Lung microvascular endothelial cell (primary cell): ENCODE measurements at regions not wholly inside any gene's neighbourhood (a gene's known extent, or its start where the extent isn't known, plus 50 kb on each side); places are given as distances from the start of the nearest gene placed in this dataset.
"Not testable (repeated sequence)": the region's sequence is repeated elsewhere in the genome, so short reads cannot be mapped to it uniquely, and the experiment has no call there.

Source experiments
- DNase-seq, 2 donors: peaks; one replicate each; pipeline versions ENCODE4 v3.0.0 to v3.0.0-alpha.2; 2010; ENCODE audit warnings: low read depth in 2 of 2

DNA sequence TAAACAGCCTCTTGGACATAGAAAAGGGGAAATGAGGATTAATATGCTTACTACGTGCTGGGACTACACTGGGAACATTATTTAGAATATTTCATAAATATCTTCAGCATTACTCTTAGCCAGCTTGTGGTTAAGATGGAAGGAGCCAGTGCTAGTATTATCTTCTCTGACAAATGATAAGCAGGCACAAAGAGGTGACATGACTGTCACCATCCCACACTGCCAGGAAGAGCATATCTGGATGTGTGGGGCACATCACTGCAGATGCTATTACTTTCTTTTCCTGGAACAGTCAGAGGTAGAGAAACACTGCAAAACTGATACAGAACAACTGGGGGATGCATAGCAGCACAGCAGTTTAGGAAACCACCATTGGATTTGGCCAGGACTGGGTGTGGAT is 281.0 kb upstream of the TNC start:
- no peak for DNase-seq

DNA sequence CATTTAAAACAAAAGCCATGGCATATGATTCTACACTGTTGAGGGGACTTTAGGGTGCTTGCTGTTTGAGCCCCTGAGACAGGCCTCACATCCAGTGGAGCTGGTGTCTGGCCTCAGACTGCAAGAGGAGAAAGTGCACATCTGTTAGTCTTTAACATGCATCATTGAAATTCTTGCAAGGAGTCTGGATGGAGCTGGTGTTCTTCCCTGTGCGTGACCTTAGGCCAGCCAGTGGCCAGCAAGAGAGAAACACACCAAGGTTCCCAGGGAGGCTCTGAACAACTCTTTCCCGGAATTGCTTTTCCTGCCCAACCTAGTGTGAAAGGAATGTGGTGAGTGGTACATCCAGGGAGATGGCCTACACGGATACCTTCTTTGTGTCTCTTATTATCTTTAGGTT is 282.8 kb upstream of the TNC start:
- DNase-seq, result no peak

DNA sequence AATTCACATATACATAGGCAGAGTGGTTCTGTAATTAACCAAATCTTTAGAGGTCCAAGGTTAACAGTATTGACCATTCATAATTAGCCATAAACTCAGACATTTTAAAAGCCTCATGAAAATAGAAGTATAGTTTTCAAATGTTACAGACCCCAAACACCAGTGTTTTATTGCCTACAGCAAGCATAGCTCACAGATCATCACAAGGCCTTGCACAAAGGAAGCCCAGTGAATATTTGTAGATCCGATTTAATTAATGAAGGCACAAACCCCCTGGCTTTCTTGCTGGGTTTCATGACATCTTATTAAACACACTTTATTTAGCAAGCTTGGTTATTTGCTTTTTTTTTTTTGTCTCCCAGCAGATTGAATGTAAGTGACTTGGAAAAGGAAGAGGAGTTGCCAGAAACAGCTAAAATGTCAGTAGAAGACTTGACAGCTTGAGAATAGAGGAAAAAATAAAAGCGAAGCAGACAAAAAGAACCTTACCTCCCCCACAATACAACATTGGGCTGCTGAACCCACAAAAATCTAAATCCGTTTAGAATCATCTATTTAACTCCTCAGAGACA is 283.9 kb upstream of the TNC start:
- no peak for DNase-seq

DNA sequence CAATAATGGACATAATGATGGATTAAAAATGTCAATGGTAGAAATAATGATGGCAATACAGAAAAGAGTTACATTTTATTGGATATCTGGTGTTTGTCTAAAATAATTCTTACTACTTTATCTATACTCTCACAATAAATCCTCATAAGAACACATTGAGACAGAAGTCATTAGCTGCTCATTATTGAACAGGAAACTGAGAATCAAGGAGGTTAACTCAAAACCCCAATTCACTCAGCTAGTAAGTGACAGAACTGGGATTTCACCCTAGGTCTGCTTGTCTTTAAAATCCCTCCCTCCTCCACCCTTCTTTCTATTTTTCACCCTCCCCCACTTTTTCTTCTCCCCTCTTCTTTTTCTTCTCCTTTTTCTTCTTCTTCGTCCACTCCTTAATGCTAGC is 285.8 kb upstream of the TNC start:
- no peak for DNase-seq

DNA sequence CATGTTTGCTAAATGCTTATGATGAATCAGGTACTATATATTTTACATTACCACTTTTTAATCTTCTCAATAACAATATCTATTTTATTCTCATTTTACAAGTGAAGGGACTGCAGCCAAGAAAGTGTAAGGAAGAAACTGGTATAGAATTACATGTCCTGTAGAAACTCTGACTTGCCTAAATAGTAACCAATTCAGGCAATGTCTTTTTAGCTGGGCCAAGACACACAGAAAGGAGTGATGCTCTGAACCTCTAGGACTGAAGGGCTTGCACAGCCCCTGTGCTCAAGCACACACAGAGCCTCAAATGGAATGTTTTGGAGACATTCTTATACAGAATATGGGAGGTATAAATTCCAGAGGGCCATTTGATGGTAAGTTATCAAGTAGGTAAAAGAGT is 286.4 kb upstream of the TNC start:
- no peak for DNase-seq

DNA sequence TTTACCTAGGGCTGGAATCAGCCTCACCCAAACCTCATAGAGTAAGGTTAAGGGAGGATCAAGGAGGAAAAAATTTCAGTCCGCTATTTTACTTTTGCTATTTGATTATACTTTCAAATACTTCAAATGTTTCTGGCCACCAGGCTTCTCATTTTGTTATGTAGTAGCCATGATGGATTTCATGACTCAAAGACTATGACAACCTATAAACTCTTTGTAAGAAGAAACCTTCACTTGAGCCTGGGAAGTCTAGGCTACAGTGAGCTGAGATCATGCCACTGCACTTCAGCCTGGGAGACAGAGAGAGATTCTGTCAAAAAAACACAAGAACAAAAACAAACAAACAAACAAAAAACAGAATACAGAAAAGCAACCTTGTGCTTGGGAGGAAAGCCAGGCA is 293.6 kb upstream of the TNC start:
- DNase-seq, result no peak

- DNase-seq, result no peak
Measured at GRCh38 chr9:115411993-115412452, 294.1 kb upstream of the TNC start.

DNA sequence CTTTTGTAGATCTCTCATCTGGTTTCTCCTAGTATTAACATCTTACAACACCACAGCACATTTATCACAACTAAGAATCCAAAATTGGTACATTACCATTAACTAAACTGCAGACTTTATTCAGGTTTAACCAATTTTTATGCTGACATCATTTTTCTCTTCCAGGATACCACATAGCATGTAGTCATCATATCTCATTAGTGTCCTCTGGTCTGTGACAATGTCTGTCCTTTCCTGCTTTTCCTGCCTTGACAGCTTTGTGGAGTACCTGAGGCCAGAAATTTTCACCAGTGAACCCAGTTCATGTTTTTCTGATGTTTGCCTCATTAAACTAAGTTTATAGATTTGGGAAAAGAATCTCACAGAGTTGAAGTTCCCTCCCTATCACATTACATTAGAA is 294.7 kb upstream of the TNC start:
- DNase-seq, result no peak

DNA sequence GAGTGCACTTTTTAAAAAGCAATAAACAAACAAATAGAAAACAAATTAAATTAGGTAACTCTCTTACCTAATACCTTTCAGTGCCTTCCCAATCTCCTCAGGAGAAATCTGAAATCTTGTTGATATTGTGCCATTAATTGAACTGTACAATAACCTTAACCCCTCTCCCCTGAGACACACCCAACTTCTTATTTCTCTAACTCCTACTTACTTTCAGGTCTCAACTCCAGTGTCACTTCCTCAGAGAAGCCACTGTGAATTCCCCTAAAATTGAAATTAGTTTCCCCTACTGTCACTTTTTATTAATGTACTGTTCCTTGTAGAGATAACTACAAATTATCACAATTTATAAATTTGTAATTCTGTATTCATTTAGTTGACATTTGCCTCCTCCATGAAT is 295.3 kb upstream of the TNC start:
- no peak for DNase-seq

DNA sequence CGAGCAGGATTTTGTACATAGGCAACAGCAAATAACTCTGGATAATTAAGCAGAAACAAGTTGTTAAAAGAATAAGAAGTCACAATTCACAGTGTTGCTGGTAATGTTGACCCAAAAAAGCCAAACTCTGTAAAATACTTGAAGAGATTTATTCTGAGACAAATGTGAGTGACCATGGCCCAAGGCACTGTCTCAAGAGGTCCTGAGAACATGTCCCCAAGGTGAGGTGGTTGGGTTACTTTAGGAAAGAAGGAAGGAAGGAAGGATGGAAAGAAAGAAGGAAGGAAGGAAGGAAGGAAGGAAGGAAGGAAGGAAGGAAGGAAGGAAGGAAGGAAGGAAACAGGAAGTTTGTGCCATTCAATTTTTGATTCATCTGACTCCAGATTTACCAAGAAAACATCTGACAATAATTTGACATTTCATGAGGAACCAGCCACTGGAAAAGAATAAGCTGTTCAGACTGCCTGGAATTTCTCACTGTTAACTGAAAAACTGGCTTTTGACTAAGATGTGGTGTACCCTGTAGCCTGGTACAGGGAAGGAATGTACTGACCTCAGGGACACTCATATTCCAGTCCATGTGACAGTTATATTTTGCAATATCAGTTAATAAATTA is 295.9 kb upstream of the TNC start:
- DNase-seq, result no peak

- no peak for DNase-seq
Measured at GRCh38 chr9:115414561-115414960, 296.6 kb upstream of the TNC start.

- no peak for DNase-seq
Measured at GRCh38 chr9:115415450-115415849, 297.5 kb upstream of the TNC start.

GRCh38 chr9:115416299-115416698 is 298.3 kb upstream of the TNC start:
- DNase-seq, result no peak

GRCh38 chr9:115418181-115418580 is 300.2 kb upstream of the TNC start:
- not testable (repeated sequence) for DNase-seq

DNA sequence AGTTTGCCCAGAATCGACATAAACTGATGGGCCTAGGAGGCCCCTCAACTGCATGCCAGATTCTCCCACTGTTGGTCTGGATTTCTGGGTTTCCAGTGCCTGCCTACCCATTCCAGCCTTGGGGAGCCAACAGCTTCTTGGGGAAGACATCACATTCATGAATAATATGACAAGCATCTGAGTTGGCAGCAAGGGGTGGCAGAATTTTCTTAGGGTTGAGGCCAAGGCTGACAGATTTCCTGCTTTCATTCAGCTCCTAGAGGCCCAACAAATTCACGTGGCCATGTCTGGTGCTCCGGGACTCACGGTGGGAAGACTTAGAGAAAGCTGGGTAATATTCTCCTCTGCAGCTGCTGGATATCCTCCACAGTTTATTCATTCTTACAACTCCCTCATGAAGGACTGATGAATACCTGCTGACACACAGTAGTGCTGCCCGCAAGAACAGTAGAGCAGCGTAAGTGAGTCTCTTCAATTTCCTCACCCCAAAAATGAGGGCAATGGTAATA is 305.0 kb upstream of the TNC start:
- no peak for DNase-seq

DNA sequence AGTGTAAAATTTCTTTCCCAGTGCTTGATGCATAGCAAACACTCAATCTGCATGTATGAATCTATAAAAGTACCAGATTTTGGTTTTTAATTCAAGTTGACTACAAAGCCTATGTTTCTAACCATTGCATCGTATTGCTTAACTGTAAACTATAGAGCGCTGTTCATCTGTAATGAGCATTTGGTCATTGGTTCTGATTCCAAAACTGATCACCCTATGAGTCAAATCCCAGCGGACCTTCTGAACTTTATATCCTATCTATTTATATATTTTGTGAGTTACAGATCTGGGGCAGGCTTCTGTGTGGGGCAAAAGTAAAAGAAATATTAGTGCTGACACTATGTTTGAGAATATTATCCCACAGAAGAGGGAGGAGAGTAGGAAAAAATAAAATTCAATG is 305.7 kb upstream of the TNC start:
- no peak for DNase-seq

DNA sequence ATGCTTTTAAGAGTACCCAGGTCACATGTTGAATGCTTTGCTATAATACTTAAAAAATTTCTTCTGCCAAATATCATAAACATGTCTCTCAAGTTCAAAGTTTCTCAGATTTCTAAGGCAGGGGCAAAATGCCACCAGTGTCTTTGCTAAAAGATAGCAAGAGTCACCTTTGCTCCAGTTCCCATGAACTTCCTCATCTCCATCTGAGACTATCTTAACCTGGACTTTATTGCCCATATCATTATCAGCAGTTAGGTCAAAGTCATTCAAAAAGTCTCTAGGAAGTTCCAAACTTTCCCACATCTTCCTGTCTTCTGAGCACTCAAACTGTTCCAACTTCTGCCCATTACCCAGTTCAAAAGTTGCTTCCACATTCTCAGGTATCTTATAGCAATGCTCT is 307.6 kb upstream of the TNC start:
- no peak for DNase-seq

DNA sequence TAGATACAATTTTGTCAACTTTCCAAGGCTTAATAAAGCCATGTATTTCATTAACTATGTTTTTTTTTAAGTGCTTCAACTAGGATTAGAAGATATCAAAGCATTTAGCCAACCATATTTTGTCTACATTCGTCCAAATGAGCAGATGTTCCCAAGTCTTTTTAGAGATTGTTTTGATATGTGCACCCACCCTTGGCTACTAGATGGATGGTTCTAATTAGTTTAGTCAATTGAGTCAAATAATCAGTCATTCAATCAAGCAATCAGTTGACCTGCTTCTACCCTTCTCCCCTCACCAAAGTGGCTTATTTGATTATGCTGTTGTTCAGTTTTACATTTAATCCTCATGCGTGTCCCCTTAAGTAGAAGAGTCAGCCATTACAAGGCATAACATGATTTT is 319.5 kb upstream of the TNC start:
- no peak for DNase-seq

DNA sequence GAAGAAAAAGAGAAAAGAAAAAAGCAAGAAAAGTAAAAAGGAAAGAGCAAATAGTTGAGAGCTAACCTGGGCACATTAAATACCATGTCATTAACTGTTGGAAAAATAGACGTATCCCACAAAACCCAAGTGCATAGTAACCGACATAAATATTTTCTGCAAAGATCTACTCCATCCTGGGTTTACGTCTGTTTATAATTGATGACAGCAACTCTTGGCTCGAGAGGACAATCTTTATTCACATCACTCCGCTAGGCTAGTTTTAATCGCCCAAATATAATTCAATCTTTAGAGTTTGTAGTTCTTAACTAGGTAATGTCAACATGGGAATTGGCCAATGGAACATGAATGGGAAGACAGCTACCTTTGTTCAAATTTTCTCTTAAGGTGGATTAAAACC is 321.7 kb upstream of the TNC start:
- DNase-seq, result no peak

DNA sequence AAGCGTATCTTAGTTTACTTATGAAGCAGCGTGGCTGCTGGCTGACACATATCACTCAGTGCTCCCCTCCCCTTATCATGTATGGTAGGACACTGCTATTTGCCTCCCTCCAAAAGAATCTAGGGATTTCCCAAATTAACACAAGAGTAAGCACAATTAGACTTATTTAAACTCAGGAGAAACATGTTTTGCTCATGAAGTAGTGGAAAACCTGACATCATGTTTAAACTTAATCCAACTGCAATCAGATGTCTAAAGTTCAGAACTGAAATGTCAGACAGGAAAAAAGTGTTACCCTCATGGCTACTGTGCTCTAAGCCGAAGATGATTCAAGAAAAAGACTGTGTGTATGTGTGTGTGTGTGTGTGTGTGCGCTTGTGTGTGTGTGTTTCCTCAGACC is 324.1 kb upstream of the TNC start:
- no peak for DNase-seq

DNA sequence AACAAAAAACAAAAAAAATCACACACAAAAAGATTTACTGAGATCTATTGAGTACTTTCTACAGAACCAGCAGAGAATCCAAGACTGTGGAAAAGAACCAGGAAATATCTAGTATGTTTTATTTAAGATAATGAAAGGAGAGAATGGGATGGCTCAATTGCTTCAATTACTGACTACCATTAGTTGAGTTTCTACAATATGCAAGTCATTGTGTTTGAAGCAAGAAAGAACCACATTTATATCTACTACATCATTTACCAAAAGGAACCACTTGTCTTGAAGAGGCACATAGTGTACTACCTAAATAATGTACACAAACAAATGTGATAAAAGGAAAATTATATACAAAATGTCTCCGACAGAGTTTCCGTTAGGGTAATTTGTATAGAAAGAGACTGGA is 325.9 kb upstream of the TNC start:
- DNase-seq, result no peak

DNA sequence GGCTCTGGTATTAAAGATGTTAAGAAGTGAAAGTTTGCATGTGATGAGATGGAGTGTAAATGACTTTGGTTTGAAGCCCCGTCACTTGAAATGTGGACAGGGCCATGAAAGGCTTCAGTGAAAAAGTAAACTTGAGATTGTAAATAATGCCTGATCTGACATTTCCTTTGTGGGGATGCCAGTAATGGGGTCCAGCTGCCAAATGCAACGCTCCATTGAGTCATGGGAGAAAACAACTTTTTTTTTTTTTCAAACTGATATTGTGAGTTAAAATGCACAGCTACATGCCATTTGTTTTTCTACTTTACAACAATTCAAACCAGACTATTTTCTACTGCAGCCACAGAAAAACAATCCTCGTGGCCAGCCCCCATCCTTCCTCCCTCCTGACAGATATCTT is 327.0 kb upstream of the TNC start:
- no peak for DNase-seq

DNA sequence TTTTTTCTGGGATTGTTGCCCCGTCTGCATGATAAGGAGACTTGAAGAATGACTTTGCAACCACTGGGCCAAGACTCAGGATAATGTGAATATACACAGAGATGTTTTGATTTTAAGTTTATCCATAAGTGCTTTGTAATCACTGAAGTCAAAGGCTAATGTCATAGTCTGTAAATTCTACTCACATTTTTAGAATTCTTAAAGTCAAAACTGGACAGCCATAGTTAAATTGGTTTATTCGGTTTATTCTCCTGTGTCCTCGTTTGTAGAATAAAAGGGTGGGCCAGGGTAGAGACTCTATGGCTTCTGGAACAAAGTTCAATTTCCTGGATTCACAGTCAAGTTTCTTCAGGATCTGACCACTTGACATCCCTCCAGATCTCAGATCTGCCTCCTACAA is 327.7 kb upstream of the TNC start:
- DNase-seq, result no peak

DNA sequence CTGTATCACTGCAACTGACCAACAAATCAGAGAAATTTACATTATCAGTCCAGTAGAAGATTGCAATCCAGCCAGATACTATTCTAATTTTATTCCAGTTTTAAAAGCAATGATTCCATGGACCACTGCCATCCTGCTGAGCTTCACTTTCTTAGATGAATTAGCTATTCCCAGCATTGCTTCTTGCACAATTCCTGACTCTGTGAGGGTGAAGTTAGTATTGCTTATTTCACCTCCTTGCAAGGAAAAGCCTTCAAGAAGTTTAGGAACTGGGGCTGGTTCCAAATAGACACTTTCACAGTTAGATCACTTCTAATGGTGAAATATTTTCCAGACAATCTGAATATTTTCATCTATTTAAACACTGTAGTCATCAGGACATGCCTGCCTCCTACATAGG is 338.6 kb upstream of the TNC start:
- no peak for DNase-seq
